HCT116 (cell line): ENCODE measurements at regions not wholly inside any gene's neighbourhood (a gene's known extent, or its start where the extent isn't known, plus 50 kb on each side); places are given as distances from the start of the nearest gene placed in this dataset.

Experiments
- ATAC-seq: fragments of 200-7000 bp; cut with Tn5 transposase; 2 replicates; pipeline ENCODE4 v1.9.1; 2020; ENCODE audit warnings: mild to moderate bottlenecking, moderate library complexity
- BruUV-seq: library from RNA; stranded (reverse); fragments of 400-500 nt; replicated peaks from 2 replicates; lab custom pipeline; 2021; lab: Mats Ljungman, UMichigan
- CTCF ChIA-PET: fragments of 300-600 bp; sonication (Branson Sonifier 250); formaldehyde crosslinking; loops from one replicate; lab custom pipeline; 2021; ENCODE audit warnings: antibody characterized with exemption; lab: Charles Lee
- POLR2A ChIA-PET: fragments of 300-600, 350-600 bp; sonication (Branson Sonifier 250); formaldehyde crosslinking; loops from one replicate; lab custom pipeline; 2021; ENCODE audit warnings: antibody characterized with exemption; lab: Charles Lee
- RAD21 ChIA-PET, 2 experiments: fragments of 300-600 bp; sonication (Branson Sonifier 250); formaldehyde crosslinking; loops; one replicate each; lab custom pipeline; 2023; ENCODE audit warnings: low total read pairs in 2 of 2; ENCODE audit not compliant: uncharacterized antibody in 2 of 2, unreplicated experiment in 2 of 2, low non-redundant PET in 1 of 2; lab: Charles Lee
- DNase-seq: peaks from one replicate; pipeline ENCODE4 v3.0.0-alpha.2; 2010; ENCODE audit warnings: low read depth, low spot score
- H2AFZ ChIP-seq: fragments of 200-600 bp; shearing (Covaris generic), sonication (generic); 2 replicates; pipeline ENCODE4 v1.6.1; 2017; ENCODE audit warnings: low read depth, mixed run types, mixed read lengths, antibody characterized with exemption, low read length; ENCODE audit not compliant: poor library complexity, severe bottlenecking
- H3K27ac ChIP-seq: 2 replicates; pipeline ENCODE4 v1.5.1; 2012; ENCODE audit warnings: low read depth, low read length
- H3K27me3 ChIP-seq: fragments of 200-600 bp; sonication (generic); 2 replicates; pipeline ENCODE4 v1.6.1; 2016; ENCODE audit warnings: mixed run types, low read length, mixed read lengths; ENCODE audit not compliant: insufficient read depth
- H3K36me3 ChIP-seq, 2 experiments: fragments of 200-500 bp in 1 of 2; fragments of 200-600 bp in 1 of 2; sonication (Bioruptor generic) in 1 of 2; sonication (generic) in 1 of 2; 2 replicates each; pipeline versions ENCODE4 v1.5.1 to v1.6.1; 2014 to 2016; ENCODE audit warnings: low read length in 2 of 2, inconsistent platforms in 1 of 2, mixed read lengths in 1 of 2, mixed run types in 1 of 2; ENCODE audit not compliant: insufficient read depth in 2 of 2, control insufficient read depth in 1 of 2
- H3K4me1 ChIP-seq, 2 experiments: fragments of 200-600 bp in 1 of 2; sonication (generic) in 1 of 2; 2 replicates each; pipeline versions ENCODE4 v1.5.1 to v1.6.1; 2012 to 2017; ENCODE audit warnings: low read length in 2 of 2, inconsistent platforms in 1 of 2, mild to moderate bottlenecking in 1 of 2, mixed read lengths in 1 of 2, mixed run types in 1 of 2, moderate library complexity in 1 of 2; ENCODE audit not compliant: insufficient read depth in 2 of 2, control insufficient read depth in 1 of 2
- H3K4me2 ChIP-seq: fragments of 200-600 bp; sonication (generic); 2 replicates; pipeline ENCODE4 v1.6.1; 2017; ENCODE audit warnings: mixed run types, low read length, mixed read lengths
- H3K4me3 ChIP-seq, 2 experiments: fragments of 200-600 bp in 1 of 2; sonication (generic) in 1 of 2; replicated peaks in 1 of 2; 2 replicates each; pipeline ENCODE4 v1.5.1; 2011 to 2016; ENCODE audit warnings: low read length in 2 of 2, control low read depth in 1 of 2, low read depth in 1 of 2, mild to moderate bottlenecking in 1 of 2, mixed read lengths in 1 of 2, mixed run types in 1 of 2
- H3K79me2 ChIP-seq: fragments of 200-600 bp; sonication (generic); 2 replicates; pipeline ENCODE4 v1.6.1; 2017; ENCODE audit warnings: mild to moderate bottlenecking, mixed run types, low read length, moderate library complexity, mixed read lengths; ENCODE audit not compliant: insufficient read depth
- H3K9ac ChIP-seq: fragments of 200-600 bp; sonication (generic); 2 replicates; pipeline ENCODE4 v1.6.1; 2016; ENCODE audit warnings: low read length, mixed read lengths
- H3K9me2 ChIP-seq: fragments of 200-600 bp; sonication (generic), shearing (Covaris generic); 2 replicates; pipeline ENCODE4 v1.6.1; 2017; ENCODE audit warnings: mixed run types, mild to moderate bottlenecking, moderate library complexity; ENCODE audit not compliant: insufficient read depth
- H3K9me3 ChIP-seq, 2 experiments: fragments of 200-500 bp in 1 of 2; fragments of 200-600 bp in 1 of 2; sonication (Bioruptor generic) in 1 of 2; sonication (generic) in 1 of 2; 2 replicates each; pipeline ENCODE4 v1.6.1; 2014 to 2017; ENCODE audit warnings: low read length in 2 of 2, mixed read lengths in 2 of 2, inconsistent platforms in 1 of 2, low read depth in 1 of 2, mild to moderate bottlenecking in 1 of 2, mixed run types in 1 of 2, moderate library complexity in 1 of 2; ENCODE audit not compliant: control insufficient read depth in 1 of 2, insufficient read depth in 1 of 2
- H4K20me1 ChIP-seq: fragments of 200-600 bp; sonication (generic), shearing (Covaris generic); 2 replicates; pipeline ENCODE4 v1.6.1; 2017; ENCODE audit warnings: mixed run types, mild to moderate bottlenecking, moderate library complexity; ENCODE audit not compliant: insufficient read depth
- CEBPB ChIP-seq: IDR thresholded peaks from 2 replicates; pipeline ENCODE4 v1.6.1; 2012; ENCODE audit warnings: low read depth
- EGR1 ChIP-seq: IDR thresholded peaks from 2 replicates; pipeline ENCODE4 v1.6.1; 2012; ENCODE audit warnings: low read depth
- POLR2A ChIP-seq: IDR thresholded peaks from 2 replicates; pipeline ENCODE4 v1.7.0; 2011; ENCODE audit warnings: borderline replicate concordance; ENCODE audit not compliant: insufficient read depth, insufficient read length; ENCODE audit errors: extremely low read depth
- YY1 ChIP-seq: IDR thresholded peaks from 2 replicates; pipeline ENCODE4 v1.6.1; 2011; ENCODE audit warnings: low read length, low read depth, moderate library complexity, mild to moderate bottlenecking; ENCODE audit not compliant: insufficient replicate concordance; ENCODE audit errors: extremely low read depth
- ZFX ChIP-seq: fragments of 450-650 bp; IDR thresholded peaks from 2 replicates; pipeline ENCODE4 v1.6.1; 2017
- intact Hi-C: fragments of 100-400 bp; cut with micrococcal nuclease; formaldehyde crosslinking; loops from 2 replicates; pipeline ENCODE4 v1.10.0; 2022
- TF ChIP-seq, protein P1 (sequence below): IDR thresholded peaks from 2 replicates; pipeline ENCODE4 v1.6.1; 2012; ENCODE audit warnings: low read depth
- TF ChIP-seq, protein P2 (sequence below), 3 experiments: fragments of 200-600 bp in 1 of 3; sonication (generic) in 1 of 3; IDR thresholded peaks in 2 of 3; conservative IDR thresholded peaks in 1 of 3; 2 replicates each; pipeline ENCODE4 v1.5.1; 2012 to 2017; ENCODE audit warnings: low read depth in 2 of 3, low read length in 2 of 3, antibody characterized with exemption in 1 of 3, borderline replicate concordance in 1 of 3, control low read depth in 1 of 3, mild to moderate bottlenecking in 1 of 3, mixed read lengths in 1 of 3, mixed run types in 1 of 3, moderate library complexity in 1 of 3; ENCODE audit not compliant: insufficient read depth in 1 of 3

DNA sequence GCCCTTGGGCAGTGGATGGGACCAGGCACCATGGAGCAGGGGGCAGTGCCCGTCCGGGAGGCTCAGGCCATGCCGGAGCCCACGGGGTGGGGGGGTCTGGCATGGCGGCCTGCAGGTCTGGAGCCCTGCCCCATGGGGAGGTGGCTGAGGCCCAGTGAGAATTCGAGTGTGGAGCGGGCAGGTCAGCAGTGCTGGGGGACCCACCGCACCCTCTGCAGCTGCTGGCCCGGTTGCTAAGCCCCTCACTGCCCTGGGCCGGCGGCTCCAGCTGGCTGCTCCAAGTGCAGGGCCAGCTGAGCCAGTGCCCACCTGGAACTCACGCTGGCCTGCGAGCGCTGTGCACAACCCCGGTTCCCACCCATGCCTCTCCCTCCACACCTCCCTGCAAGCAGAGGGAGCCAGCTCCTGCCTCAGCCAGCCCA lies 1157.9 kb upstream of the ADGRL3 start:
- Histone ChIP-seq H2AFZ (no peak overlapping the region), H3K9ac (no peak overlapping the region), H3K27ac (no peak overlapping the region), H3K9me2 (no peaks in the 10 kb centered on the region), H3K9me3 (peaks cover 0 to 16% of the 10 kb centered on the region in 2 experiments; a peak in 3 of 4 replicates), H3K36me3 (no peaks in the 10 kb centered on the region), H3K4me3 (no peak overlapping the region), H4K20me1 (no peaks in the 10 kb centered on the region), H3K4me2 (no peak overlapping the region), H3K4me1 (no peaks in the 10 kb centered on the region), H3K27me3 (no peaks in the 10 kb centered on the region), H3K79me2 (no peaks in the 10 kb centered on the region)
- no TSS peak for BruUV-seq
- ChIA-PET RAD21 (no interaction called here), POLR2A (no interaction called here), CTCF (no interaction called here)
- DNase-seq (no peak), ATAC-seq (no peak)
- intact Hi-C loops: no loop called here
- TF ChIP-seq EGR1: no peak
- no peak for TF ChIP-seq ZFX
- no peak for TF ChIP-seq YY1

DNA sequence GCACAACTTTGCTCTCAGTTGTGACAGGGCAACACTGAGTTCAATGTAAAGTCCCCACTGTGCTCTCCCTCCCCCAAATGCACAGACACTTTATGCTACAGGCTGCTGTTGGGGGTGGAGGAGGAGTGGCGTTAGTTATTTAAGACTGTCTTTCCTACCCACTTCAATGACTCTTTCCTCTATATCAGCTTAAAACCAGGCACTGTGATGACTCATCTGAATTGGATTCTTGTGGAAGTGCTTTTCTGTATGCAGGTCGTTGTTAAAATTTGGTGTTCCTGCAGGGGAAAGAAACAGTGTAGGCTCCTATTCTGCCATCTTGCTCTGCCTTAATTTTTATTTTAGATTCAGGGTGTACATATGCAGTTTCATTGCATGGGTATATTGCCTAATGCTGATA lies 1157.2 kb upstream of the ADGRL3 start:
- H3K4me1 ChIP-seq: no peaks in the 10 kb centered on the region
- H3K4me2 ChIP-seq: no peak overlapping the region
- no peak overlapping the region for H3K4me3 ChIP-seq
- ChIA-PET CTCF (no interaction called here), POLR2A (no interaction called here), RAD21 (no interaction called here)
- intact Hi-C loops: no loop called here
- TF ChIP-seq POLR2A (no peak), ZFX (no peak), CEBPB (no peak)
- TF ChIP-seq, protein P1, sequence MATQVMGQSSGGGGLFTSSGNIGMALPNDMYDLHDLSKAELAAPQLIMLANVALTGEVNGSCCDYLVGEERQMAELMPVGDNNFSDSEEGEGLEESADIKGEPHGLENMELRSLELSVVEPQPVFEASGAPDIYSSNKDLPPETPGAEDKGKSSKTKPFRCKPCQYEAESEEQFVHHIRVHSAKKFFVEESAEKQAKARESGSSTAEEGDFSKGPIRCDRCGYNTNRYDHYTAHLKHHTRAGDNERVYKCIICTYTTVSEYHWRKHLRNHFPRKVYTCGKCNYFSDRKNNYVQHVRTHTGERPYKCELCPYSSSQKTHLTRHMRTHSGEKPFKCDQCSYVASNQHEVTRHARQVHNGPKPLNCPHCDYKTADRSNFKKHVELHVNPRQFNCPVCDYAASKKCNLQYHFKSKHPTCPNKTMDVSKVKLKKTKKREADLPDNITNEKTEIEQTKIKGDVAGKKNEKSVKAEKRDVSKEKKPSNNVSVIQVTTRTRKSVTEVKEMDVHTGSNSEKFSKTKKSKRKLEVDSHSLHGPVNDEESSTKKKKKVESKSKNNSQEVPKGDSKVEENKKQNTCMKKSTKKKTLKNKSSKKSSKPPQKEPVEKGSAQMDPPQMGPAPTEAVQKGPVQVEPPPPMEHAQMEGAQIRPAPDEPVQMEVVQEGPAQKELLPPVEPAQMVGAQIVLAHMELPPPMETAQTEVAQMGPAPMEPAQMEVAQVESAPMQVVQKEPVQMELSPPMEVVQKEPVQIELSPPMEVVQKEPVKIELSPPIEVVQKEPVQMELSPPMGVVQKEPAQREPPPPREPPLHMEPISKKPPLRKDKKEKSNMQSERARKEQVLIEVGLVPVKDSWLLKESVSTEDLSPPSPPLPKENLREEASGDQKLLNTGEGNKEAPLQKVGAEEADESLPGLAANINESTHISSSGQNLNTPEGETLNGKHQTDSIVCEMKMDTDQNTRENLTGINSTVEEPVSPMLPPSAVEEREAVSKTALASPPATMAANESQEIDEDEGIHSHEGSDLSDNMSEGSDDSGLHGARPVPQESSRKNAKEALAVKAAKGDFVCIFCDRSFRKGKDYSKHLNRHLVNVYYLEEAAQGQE: no peak
- TF ChIP-seq, protein P2, sequence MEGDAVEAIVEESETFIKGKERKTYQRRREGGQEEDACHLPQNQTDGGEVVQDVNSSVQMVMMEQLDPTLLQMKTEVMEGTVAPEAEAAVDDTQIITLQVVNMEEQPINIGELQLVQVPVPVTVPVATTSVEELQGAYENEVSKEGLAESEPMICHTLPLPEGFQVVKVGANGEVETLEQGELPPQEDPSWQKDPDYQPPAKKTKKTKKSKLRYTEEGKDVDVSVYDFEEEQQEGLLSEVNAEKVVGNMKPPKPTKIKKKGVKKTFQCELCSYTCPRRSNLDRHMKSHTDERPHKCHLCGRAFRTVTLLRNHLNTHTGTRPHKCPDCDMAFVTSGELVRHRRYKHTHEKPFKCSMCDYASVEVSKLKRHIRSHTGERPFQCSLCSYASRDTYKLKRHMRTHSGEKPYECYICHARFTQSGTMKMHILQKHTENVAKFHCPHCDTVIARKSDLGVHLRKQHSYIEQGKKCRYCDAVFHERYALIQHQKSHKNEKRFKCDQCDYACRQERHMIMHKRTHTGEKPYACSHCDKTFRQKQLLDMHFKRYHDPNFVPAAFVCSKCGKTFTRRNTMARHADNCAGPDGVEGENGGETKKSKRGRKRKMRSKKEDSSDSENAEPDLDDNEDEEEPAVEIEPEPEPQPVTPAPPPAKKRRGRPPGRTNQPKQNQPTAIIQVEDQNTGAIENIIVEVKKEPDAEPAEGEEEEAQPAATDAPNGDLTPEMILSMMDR (IDR thresholded peaks at IDR 0.05 in 2 of 3, conservative IDR thresholded peaks at IDR 0.05 in 1 of 3; ENCODE audit: borderline replicate concordance in 1 of 3, insufficient read depth in 1 of 3, low read depth in 2 of 3, low read length in 2 of 3): no peak
- H3K9me2 ChIP-seq: no peaks in the 10 kb centered on the region
- no TSS peak for BruUV-seq
- H3K9ac ChIP-seq: no peak overlapping the region
- H3K27me3 ChIP-seq: no peaks in the 10 kb centered on the region
- ATAC-seq (no peak), DNase-seq (no peak)
- H4K20me1 ChIP-seq: no peaks in the 10 kb centered on the region
- H3K27ac ChIP-seq: no peak overlapping the region
- no peaks in the 10 kb centered on the region for H3K36me3 ChIP-seq
- H3K79me2 ChIP-seq: no peaks in the 10 kb centered on the region
- no peak overlapping the region for H2AFZ ChIP-seq
- H3K9me3 ChIP-seq: peaks cover 0 to 16% of the 10 kb centered on the region in 2 experiments; a peak in 3 of 4 replicates
